Vagina (tissue), 2 donors: ENCODE measurements at regions not wholly inside any gene's neighbourhood (a gene's known extent, or its start where the extent isn't known, plus 50 kb on each side); places are given as distances from the start of the nearest gene placed in this dataset.

ENCODE experiments used
- POLR2A ChIP-seq, 2 donors: fragments of 450-650 bp; IDR thresholded peaks; one replicate each; pipeline ENCODE4 v1.6.1; 2017; ENCODE audit warnings: antibody characterized with exemption in 2 of 2, mild to moderate bottlenecking in 2 of 2, moderate library complexity in 2 of 2
- POLR2AphosphoS5 ChIP-seq, 2 donors: sonication (generic); formaldehyde crosslinking; IDR thresholded peaks; one replicate each; pipeline ENCODE4 v1.9.0; 2017; ENCODE audit warnings: antibody characterized with exemption in 2 of 2, mild to moderate bottlenecking in 2 of 2, low read depth in 1 of 2; ENCODE audit not compliant: insufficient read depth in 1 of 2
- TF ChIP-seq, protein P1 (sequence below), 3 experiments: fragments of 450-650 bp in 2 of 3; fragments of 200-600 bp in 1 of 3; sonication (generic) in 1 of 3; IDR thresholded peaks; one replicate each; pipeline ENCODE4 v1.5.1; 2017 to 2019; ENCODE audit warnings: antibody characterized with exemption in 3 of 3, mild to moderate bottlenecking in 2 of 3, moderate library complexity in 2 of 3

DNA sequence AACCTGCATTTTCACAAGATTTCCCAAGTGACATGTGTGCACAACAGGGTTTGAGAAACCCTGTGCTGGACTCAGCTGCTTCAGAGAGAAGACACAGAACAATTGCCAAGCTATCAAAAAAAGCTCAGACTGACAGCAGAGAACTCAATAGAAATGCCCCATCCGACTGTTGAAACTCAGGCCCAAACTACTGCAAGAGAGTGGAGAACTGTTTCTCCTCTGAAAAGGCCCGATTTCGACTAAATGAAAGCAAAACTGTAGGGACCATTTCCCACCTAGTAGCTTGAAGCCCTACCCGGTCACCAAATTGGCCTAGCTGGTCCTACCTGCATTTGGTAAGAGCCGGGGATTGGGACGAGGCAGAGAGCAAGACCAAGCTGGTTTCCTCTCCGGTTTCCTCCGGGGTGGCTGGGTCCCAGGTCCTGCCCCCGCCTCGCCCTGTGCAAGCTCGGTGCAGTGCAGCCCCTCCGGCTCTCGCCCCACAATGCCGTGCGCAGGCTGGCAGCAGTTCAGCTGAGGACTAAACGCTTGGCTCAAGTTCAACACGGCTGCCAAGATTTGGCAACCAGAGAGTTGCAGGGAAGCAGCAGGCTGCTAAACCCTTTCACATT is 1180.6 kb downstream of the VRK1 start:
- TF ChIP-seq, protein P1, sequence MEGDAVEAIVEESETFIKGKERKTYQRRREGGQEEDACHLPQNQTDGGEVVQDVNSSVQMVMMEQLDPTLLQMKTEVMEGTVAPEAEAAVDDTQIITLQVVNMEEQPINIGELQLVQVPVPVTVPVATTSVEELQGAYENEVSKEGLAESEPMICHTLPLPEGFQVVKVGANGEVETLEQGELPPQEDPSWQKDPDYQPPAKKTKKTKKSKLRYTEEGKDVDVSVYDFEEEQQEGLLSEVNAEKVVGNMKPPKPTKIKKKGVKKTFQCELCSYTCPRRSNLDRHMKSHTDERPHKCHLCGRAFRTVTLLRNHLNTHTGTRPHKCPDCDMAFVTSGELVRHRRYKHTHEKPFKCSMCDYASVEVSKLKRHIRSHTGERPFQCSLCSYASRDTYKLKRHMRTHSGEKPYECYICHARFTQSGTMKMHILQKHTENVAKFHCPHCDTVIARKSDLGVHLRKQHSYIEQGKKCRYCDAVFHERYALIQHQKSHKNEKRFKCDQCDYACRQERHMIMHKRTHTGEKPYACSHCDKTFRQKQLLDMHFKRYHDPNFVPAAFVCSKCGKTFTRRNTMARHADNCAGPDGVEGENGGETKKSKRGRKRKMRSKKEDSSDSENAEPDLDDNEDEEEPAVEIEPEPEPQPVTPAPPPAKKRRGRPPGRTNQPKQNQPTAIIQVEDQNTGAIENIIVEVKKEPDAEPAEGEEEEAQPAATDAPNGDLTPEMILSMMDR (IDR thresholded peaks at IDR 0.05), result no peak
- TF ChIP-seq POLR2A (IDR thresholded peaks at IDR 0.05) (no peak), POLR2AphosphoS5 (IDR thresholded peaks at IDR 0.05; ENCODE audit: insufficient read depth in 1 of 2, low read depth in 1 of 2) (peak; percentile 6 to 77)
